ENCODE measurements at regions not wholly inside any gene's neighbourhood (a gene's known extent, or its start where the extent isn't known, plus 50 kb on each side); places are given as distances from the start of the nearest gene placed in this dataset.
A peak's percentile ranks its signal among the peaks of the same experiment; 100 is the strongest.

DNA sequence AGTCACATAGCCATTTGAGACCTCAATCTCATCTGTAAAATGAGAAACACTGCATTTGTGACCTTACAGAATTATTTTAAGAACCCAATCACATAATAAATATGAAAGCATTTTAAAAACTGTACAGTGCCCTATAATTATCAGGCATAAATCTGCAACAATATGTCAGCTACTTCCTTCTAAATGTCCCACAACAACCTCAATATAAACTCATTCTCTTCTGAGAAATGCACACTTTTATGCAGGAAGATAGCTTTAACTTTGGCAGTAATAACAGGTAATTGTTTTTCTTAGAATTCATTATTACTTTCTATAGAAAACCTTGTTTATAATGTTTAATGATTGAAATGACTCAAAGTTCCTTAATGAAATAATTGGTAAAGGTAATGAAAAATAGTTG, 400.7 kb upstream of the AGTR1 start:
- DNase-seq (ENCODE audit: low spot score), result no peak

DNA sequence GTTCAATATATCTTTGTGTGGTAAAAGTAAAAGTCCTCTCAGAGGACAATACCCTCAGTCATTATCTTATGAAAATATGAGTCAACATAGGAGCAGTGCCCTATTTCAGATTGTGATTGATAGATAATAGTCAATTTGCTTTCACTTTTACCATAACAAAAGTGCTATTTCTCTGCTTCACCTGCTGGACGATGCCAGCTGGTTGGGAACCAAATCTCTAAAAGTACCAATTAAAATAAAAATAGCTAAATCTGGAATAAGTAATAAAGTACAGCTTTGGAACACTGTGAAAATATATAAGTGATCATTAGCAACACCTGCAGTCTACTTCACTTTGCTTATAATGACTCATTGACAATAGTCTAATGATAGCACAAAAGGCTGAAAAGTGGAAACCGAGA, 390.3 kb upstream of the AGTR1 start:
- no peak for DNase-seq (ENCODE audit: low spot score)

DNA sequence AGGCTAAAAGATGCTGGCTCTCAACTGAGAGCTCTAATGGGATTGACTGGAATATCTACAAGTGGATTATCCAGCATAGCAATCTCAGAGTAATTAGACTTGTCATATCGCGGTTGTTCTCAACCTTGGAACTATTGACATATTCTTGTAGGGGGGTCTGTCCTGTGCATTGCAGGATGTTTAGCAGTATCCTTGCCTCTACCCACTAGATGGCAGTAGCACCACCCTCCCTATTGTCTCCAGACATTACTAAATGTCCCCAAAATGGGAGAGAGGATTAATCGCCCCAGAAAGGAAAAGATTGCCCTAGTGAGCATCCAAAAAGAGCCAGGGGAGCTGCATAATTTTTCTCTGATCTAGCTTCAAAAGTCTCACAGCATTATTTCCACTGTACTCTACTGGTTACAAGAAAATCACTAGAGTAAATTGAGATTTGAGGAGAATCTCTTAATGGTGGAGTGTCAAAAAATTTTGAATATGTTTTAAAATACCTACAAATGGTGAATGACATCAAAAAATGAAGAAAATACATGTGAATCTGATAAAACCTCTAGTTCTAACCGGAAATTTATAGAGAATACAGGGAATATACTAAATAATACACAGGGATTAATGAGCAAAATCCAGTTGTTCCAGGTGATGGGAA, 388.2 kb upstream of the AGTR1 start:
- peak; percentile 48 for DNase-seq (ENCODE audit: low spot score)

DNA sequence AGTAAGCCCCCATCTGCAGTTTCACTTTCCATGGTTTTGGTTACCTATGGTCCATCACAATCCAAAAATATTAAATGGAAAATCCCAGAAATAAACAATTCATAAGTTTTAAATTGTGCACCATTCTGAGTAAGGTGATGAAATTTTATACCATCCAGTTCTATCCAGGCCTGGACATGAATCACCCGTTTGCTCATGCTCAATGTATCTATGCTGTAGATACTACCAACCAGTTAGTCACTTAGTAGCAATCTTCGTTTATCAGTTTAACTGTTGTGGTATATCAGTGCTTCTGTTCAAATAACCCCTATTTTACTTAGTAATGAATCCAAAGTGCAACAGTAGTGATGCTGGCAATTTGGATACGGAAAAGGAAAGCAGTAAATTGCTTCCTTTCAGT, 381.9 kb upstream of the AGTR1 start:
- DNase-seq (ENCODE audit: low spot score), result no peak

DNA sequence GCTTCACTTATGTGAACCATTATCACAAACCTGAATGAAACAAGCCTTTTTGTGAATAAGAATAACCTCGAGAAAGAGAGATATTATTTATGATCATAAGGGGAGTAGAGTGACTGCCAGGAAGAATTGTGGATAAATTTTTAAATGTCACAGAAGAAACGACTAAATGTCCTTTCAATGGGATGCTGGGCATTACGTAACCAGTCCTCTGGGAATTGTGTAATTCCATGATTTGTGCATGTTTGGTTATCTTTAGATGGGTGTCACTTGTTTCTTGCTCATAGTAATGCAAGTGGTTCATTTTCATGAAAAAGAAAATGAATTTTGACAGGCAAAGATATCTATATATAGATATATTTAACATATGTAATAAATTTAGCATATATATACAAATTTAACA, 379.5 kb upstream of the AGTR1 start:
- DNase-seq (ENCODE audit: low spot score), result no peak

DNA sequence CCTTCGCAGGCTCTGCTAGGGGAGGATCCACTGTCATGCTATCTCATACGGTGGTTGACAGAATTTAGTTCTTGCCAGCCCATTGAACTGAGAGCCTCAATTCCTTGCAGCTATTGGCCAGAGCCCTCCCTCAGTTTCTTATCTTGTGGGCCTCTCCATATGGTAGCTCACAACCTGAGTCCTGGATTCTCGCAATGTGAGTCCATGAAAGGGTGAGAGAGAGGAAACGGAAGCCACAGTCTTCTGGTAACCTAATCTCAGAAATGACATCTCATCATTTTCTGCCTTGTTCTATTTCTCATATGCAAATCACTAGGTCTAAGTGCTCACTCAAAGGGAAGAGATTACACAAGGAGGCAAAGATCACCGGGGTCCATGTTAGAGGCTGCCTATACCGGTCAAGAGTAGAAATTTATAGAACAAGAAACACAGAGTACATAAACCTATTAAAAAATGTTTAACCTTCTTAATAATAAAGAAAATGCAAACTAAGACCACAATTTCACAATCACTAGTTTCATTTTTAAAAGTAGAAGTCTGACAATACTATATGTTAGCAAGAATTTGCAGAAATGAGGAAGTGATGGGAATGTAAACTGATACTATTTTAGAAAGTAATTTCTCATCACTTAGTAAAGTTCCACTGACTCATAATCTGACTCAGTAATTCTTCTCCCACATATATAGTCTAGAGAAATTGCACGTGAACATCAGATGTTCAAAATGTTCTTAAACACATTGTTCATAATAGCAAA, 378.4 kb upstream of the AGTR1 start:
- DNase-seq (ENCODE audit: low spot score), result peak; percentile 45

DNA sequence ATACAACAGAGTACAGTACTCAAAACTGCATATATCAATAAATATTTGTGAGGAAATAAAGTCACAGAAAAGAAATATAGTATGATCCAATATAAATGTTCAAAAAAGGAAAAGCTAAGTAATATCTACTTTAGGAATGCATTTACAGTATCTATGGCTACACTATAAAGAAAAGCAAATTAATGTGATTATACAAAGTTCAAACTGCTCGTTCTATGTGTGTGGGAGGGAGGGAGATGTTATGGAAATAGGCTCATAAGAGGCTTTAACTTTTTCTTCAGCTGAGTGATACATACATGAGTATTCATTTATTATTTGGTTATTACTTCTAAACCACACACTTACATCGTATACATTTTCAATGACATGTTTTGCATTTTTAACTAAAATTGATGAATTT, 377.7 kb upstream of the AGTR1 start:
- DNase-seq (ENCODE audit: low spot score), result no peak

DNA sequence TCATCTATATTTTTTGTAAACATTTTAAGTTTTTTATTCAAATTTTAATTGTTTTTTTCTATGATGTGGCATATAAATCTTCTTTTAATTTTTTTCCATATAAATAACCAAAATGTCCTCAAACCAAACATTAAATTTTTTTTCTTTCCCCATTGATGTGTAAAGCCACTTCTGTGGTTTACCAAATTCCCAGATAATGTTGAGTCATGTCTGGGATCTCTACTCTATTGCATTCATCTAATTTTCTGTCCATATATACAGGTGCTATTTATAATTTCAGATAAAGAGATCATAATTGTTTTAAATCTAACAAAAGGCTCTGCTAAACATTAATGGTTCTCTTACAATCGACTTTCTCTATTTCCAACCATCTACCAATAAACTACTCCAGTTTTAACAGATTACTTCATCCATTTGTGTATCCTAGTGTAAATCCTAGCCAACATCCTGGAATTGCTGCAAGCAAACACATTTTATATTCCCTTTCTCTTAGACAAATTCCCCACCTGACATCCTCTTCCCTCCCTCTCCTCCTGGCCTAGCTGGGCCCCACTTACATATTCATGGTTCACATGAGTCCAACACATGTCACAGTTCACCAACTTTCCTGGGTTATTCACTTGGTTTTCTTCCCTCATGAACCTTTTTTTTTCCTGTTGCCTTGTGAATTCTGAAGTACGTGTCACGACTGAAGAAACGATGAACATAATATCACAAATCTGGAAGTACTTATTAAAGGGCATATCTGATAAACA, 368.0 kb upstream of the AGTR1 start:
- peak; percentile 11 for DNase-seq (ENCODE audit: low spot score)

DNA sequence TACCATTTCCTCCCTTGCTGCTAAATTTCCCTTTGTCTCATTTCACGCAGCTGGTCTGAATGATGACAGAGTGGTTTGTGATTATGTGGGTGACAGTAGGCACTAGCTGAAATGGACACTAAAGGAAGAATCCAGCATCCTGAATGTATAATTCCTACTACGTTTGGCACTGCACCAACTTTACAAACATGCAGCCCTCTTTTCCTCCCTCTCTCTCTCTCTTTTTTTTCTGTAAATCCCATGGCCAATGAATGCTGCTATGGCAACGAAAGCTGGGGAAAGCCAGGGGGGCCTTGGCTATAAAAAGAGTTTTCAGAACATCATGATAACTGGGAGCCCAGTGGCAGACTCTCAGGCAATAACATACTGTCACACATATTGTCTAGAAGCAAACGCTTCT, 367.2 kb upstream of the AGTR1 start:
- DNase-seq (ENCODE audit: low spot score), result no peak

DNA sequence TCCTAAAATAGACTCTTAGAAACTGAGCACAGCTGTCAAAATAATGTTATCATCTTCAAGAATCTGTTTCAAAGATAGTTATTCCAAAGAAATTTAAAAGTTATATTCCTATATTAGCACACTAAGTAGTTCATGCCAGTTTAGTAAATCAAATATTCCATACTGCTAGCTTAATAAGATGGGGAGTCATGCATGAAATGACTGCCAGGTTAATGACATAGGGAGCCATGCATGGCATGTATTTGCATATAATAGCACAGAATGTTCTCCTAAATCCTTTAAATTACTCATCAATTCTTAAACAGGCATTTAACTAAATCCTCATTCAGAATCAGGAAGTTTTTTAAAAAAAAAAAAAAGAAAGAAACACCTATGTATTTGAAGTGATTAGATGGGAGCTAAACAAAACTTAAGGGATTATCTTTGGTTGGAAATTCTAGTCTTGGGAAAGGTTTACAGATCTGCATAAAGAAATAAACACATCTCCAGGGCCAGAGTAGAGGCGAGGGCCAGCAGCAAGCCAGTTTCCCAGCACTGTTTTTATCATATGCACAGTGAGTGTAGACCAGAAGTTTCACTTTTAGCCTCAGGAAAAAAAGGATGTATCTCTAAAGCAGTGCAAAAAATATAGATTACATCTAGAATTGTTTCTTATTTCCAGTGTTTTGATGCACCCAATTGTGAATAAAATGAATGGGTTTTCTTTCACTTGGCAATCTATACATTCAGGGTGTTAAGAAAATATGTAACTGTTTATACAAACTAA, 366.4 kb upstream of the AGTR1 start:
- DNase-seq (ENCODE audit: low spot score), result no peak

DNA sequence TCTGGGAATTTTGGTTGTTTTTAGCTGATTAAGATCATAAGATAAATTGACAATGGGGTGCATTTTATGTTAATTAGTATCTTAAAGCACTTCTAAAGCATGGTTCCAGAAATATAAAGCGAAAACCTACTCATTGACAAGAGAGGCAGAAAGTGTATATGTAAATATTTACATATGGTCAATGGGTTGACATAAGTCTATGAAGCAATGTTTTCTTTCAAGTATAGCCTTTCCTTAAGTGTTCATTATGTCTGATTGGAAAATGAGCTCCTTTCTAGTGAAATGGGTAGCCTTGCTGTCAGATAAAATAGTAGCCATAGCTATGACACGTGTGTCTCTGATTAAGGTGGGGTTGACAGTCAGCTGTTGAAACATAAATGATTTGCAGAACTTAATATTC, 365.2 kb upstream of the AGTR1 start:
- DNase-seq (ENCODE audit: low spot score), result no peak

DNA sequence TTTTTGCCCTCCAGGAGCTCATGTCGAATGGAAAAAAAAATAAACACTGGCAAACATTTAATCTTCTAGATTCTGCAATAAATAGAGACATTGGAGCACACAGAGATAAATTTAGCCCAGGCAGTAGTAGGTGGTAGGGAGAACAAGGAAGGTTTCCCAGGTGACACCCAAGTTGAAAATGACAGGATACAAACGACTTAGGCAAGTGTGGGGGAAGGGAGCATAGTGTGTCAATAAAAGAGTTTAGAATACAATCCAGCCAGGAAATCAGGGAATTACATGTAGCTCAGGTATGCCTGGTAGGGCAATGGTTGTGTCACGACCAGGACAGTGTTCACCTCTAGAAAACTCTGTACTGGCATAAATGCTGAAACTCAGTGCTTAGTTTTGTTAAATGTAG, 364.6 kb upstream of the AGTR1 start:
- DNase-seq (ENCODE audit: low spot score), result no peak

DNA sequence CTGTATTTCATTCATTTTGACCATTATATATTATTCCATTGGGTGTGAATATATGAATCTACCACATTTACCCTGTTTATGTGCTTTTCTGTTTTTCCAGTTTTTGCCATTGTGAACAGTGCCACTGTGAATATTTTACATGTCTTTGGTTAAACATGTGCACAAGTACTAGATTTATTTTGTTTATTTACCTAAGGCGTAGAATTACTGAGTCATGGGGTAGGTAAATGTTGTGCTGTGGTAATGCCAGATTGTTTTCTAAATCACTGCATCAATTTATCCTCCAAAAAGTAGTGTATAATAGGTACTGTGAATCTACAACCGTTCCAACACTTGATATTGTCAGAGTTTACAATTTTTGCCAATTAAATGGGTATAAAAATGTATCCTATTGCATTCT, 362.1 kb upstream of the AGTR1 start:
- no peak for DNase-seq (ENCODE audit: low spot score)

DNA sequence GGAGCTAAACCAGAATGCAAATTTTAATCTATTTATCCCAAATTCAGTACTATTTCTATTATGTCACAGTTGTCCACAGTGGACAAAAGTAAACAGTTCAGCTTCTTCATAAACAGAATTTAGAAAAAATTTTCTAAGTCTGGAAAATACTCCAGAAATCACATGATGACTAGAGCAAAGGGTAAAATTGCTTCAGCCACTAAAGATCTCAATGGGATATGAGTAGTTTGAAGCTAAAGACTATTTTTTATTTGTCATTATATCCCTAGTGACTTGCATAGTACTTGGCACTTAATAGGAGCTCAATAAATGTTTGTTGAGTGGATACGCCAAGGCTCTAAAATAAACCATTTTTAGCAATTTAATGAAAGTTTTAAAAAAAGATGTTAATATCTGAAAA, 354.3 kb upstream of the AGTR1 start:
- DNase-seq (ENCODE audit: low spot score), result no peak

DNA sequence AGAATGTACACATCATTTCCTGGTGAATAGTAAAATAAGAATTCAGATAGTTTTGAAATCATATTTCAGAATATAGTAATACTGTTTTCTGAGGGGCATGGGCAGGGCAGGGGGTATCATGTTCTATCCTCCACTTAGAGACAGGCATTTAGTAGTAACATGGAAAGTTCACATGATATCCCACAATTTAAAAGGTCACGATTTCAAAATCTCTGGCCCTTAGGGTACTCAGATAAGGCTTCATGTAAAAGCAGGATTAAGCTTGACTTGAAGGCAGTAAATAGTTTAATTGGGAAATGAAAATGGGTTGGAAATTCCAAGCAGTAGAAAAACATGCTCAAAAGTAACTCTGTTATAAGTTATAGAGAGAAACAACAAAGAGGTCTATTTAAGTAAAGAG, 353.2 kb upstream of the AGTR1 start:
- no peak for DNase-seq (ENCODE audit: low spot score)

DNA sequence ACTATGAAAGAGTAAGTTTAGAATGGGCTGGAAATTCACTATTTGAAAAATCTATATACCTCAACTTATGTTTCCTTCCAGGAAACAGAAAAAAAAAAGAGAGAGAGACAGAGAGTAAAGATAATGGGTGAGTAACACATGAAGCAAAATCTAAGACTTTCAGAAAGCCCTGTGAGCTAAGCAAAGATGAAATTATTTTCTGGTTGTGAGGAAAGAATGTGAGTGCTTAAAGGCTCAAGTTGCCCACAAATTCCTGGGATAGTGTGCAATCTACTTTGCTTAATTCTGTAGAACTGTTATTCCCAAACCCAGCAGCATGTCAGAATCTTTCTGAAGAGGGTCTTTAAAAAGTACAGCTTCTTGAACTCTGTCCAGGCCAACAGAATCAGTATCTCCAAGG, 337.7 kb upstream of the AGTR1 start:
- no peak for DNase-seq (ENCODE audit: low spot score)

DNA sequence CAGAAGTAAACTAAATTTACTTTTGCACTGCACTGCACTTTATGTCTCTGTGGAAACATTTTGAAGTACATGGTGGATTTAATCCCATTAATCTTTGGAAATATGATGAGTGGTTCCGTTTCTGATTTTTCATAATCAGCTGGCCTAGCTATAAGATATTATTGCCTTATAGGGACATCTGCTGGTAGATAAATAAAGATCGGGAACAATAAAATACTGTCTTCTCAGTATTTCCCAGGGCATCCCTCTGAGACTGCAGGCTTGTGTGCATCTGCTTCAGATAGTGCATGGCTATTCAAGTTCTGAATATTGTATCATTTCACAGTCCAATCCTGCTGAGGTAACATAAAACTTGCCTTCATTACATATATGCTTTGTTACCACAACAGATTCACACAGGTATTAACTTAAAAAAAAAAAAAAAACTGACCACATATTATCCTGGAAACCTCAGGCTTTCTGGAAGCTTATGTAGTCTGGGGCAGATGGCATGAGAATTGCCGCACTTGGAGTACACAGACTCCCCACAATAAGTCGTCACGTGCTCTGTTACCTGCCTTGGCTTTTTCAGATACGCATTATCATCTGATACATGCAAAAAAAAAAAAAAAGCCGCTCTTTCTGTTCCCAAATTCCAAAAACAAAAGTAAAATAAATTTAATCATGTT, 330.8 kb upstream of the AGTR1 start:
- no peak for DNase-seq (ENCODE audit: low spot score)

DNA sequence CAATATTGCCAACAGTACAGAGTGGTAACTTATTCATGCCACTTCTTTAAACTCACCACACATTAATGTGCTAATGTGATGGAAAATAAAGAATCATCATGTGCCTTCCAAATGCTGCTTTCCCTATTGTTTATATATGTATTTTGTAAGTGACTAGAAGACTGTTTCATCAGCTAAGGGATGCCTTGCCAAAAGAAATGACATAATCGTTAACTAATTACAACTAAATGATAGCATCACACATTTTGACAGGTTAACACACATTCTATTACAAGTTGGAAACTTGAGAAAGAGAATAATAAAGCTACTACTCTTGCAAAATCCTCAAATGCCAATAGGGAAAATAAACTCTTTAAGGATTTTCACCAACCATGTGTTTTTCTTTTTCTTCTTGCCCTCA, 329.9 kb upstream of the AGTR1 start:
- DNase-seq (ENCODE audit: low spot score), result no peak

DNA sequence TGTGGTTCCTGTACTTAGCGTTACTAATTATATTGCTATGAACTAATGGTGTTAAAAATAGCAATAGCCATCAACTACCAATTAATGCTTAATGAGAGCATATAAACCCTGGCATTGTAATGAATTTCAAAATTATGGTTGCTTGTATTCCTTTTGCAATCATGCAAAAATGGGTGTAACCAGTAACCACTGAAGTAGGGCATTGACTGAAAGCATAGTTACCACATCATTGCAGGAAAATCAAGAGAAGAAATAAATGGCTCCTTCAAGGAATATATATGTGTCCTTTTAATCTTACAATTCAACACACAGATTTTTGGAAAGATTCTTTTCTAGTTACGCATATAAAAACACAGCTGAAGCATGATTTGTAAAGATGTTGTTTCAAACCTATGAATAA, 328.3 kb upstream of the AGTR1 start:
- no peak for DNase-seq (ENCODE audit: low spot score)

DNA sequence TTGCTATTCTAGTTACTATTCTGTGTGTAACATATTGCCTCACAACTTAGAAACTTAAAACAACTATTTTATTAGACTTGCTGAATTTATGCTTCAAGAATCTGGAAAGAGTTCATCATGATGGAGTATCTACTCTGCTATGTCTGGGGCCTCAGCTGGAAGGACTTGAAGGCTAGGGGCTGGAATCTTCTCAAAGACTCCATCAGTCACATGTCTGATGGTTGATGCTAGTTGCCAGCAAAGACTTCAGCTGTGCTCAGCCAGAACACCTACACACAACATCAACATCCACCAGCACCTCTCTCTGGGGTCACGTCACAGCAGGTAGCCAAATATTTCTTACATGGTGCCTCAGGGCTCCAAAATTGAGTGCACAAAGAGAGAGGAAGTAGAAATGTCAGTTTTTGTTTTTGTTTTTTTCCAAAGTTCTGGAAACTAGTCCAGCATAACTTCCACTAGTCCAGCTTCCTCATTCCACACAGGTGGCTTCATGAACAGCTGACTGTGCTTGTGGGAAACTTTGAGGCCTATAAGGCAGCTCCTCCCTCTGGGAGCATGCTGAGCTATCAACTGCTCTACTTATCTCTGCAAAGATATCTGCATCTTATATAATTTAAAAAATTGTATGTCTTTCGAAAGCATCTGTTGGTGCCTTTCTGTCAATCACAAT, 325.4 kb upstream of the AGTR1 start:
- DNase-seq (ENCODE audit: low spot score), result no peak

DNA sequence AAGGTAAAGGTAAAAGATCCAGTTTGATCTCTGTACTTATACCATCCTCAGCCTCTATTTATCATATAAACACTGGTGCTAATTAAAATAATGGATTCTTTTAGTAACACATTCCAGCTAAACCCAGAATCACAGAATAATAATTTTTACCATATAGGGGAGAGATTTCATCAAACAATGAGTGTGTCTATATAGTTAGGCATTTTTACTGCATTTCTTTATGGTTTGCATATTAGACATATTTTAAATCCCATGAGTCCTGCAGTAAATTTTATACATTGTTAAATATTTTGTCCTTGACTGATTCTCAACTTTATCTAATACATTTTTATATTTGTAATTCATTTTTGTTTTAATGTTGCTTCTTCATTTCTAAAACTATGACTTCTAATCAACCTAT, 323.7 kb upstream of the AGTR1 start:
- no peak for DNase-seq (ENCODE audit: low spot score)

Data from A172 (cell line).